HG02588 (cell line): ENCODE measurements at regions not wholly inside any gene's neighbourhood (a gene's known extent, or its start where the extent isn't known, plus 50 kb on each side); places are given as distances from the start of the nearest gene placed in this dataset.
"Not testable (repeated sequence)": the region's sequence is repeated elsewhere in the genome, so short reads cannot be mapped to it uniquely, and the experiment has no call there.

ENCODE experiments used
- ATAC-seq: cut with Tn5 transposase; IDR thresholded peaks from one replicate; pipeline ENCODE4 v1.9.1; 2021; ENCODE audit warnings: mild to moderate bottlenecking, moderate library complexity; ENCODE audit not compliant: unreplicated experiment

- no peak for ATAC-seq
These were observed 943.1 kb upstream of the WWC1 start for GRCh38 chr5:167348251-167348926.

- no peak for ATAC-seq
These were observed 942.5 kb upstream of the WWC1 start for GRCh38 chr5:167348980-167349379.

GRCh38 chr5:167351316-167351715 lies 940.1 kb upstream of the WWC1 start:
- ATAC-seq = no peak

- no peak for ATAC-seq
These were observed 938.6 kb upstream of the WWC1 start for GRCh38 chr5:167352801-167353200.

- no peak for ATAC-seq
These were observed 936.1 kb upstream of the WWC1 start for GRCh38 chr5:167355346-167355745.

GRCh38 chr5:167356374-167356773 lies 935.1 kb upstream of the WWC1 start:
- ATAC-seq = no peak

- ATAC-seq = no peak
These were observed 932.5 kb upstream of the WWC1 start for GRCh38 chr5:167358868-167359492.

GRCh38 chr5:167361795-167362194 lies 929.6 kb upstream of the WWC1 start:
- ATAC-seq = no peak

- no peak for ATAC-seq
These were observed 928.4 kb upstream of the WWC1 start for GRCh38 chr5:167363065-167363464.

- no peak for ATAC-seq
These were observed 916.3 kb upstream of the WWC1 start for GRCh38 chr5:167375125-167375524.

- no peak for ATAC-seq
These were observed 912.3 kb upstream of the WWC1 start for GRCh38 chr5:167378894-167379723.

- no peak for ATAC-seq
These were observed 910.0 kb upstream of the WWC1 start for GRCh38 chr5:167381457-167381856.

GRCh38 chr5:167389537-167389936 lies 901.9 kb upstream of the WWC1 start:
- ATAC-seq = no peak

GRCh38 chr5:167391286-167391685 lies 900.2 kb upstream of the WWC1 start:
- ATAC-seq = not testable (repeated sequence)

- no peak for ATAC-seq
These were observed 899.2 kb upstream of the WWC1 start for GRCh38 chr5:167392240-167392639.

- no peak for ATAC-seq
These were observed 898.1 kb upstream of the WWC1 start for GRCh38 chr5:167393358-167393757.

GRCh38 chr5:167402671-167403070 lies 888.8 kb upstream of the WWC1 start:
- ATAC-seq = no peak

- no peak for ATAC-seq
These were observed 884.9 kb upstream of the WWC1 start for GRCh38 chr5:167406513-167406912.

GRCh38 chr5:167412556-167412955 lies 878.9 kb upstream of the WWC1 start:
- no peak for ATAC-seq

GRCh38 chr5:167413506-167413905 lies 877.9 kb upstream of the WWC1 start:
- ATAC-seq = no peak

GRCh38 chr5:167414611-167415010 lies 876.8 kb upstream of the WWC1 start:
- ATAC-seq = no peak
